SU-DHL-6 (cell line): ENCODE measurements at regions not wholly inside any gene's neighbourhood (a gene's known extent, or its start where the extent isn't known, plus 50 kb on each side); places are given as distances from the start of the nearest gene placed in this dataset.

Experiments
- H2AFZ ChIP-seq: fragments of 200-600 bp; sonication (generic); 2 replicates; pipeline ENCODE4 v1.6.1; 2014; ENCODE audit warnings: low read depth, mild to moderate bottlenecking, moderate library complexity, mixed read lengths, antibody characterized with exemption, low read length; ENCODE audit not compliant: severe bottlenecking
- H3F3A ChIP-seq: fragments of 200-600 bp; shearing (Covaris generic); 2 replicates; pipeline ENCODE4 v1.6.0; 2016; ENCODE audit warnings: antibody characterized with exemption, mild to moderate bottlenecking; ENCODE audit not compliant: insufficient read depth
- H3K27ac ChIP-seq: fragments of 200-600 bp; sonication (generic); 2 replicates; pipeline ENCODE4 v1.5.1; 2016; ENCODE audit warnings: low read depth, mild to moderate bottlenecking, low read length, moderate library complexity, mixed read lengths
- H3K27me3 ChIP-seq: fragments of 200-600 bp; sonication (generic), shearing (Covaris generic); 2 replicates; pipeline ENCODE4 v1.6.0; 2014; ENCODE audit warnings: mild to moderate bottlenecking, low read length
- H3K36me3 ChIP-seq: fragments of 200-600 bp; sonication (generic); 2 replicates; pipeline ENCODE4 v1.6.1; 2014; ENCODE audit warnings: mild to moderate bottlenecking, low read length, mixed read lengths
- H3K4me2 ChIP-seq: fragments of 300-600, 200-600 bp; shearing (Covaris generic), sonication (generic); 2 replicates; pipeline ENCODE4 v1.6.0; 2014; ENCODE audit warnings: low read length, low read depth, mild to moderate bottlenecking; ENCODE audit not compliant: poor library complexity, severe bottlenecking
- H3K4me3 ChIP-seq: fragments of 200-600 bp; sonication (generic); 2 replicates; pipeline ENCODE4 v1.5.1; 2014; ENCODE audit warnings: antibody characterized with exemption, low read length, mild to moderate bottlenecking, mixed read lengths; ENCODE audit not compliant: insufficient read depth, poor library complexity, severe bottlenecking
- H3K79me2 ChIP-seq: fragments of 200-600 bp; sonication (generic); 2 replicates; pipeline ENCODE4 v1.6.1; 2014; ENCODE audit warnings: mild to moderate bottlenecking, low read length, moderate library complexity; ENCODE audit not compliant: insufficient read depth
- H3K9ac ChIP-seq: fragments of 200-600 bp; sonication (generic); 2 replicates; pipeline ENCODE4 v1.7.0; 2014; ENCODE audit warnings: mild to moderate bottlenecking, low read length
- H3K9me2 ChIP-seq: fragments of 200-600 bp; sonication (generic); replicated peaks from 2 replicates; pipeline ENCODE4 v1.6.1; 2014; ENCODE audit warnings: low read length; ENCODE audit not compliant: insufficient read depth
- H3K9me3 ChIP-seq: fragments of 200-600 bp; sonication (generic); 2 replicates; pipeline ENCODE4 v1.6.1; 2014; ENCODE audit warnings: low read length, mixed read lengths; ENCODE audit not compliant: insufficient read depth
- H4K20me1 ChIP-seq: fragments of 200-600 bp; sonication (generic); 2 replicates; pipeline ENCODE4 v1.6.1; 2014; ENCODE audit warnings: low read depth, mild to moderate bottlenecking, antibody characterized with exemption, low read length, moderate library complexity, mixed read lengths
- EZH2phosphoT487 ChIP-seq: fragments of 200-600 bp; sonication (generic), shearing (Covaris generic); conservative IDR thresholded peaks from 2 replicates; pipeline ENCODE4 v1.6.1; 2018; ENCODE audit warnings: mild to moderate bottlenecking, antibody characterized with exemption, low read length, moderate library complexity, mixed read lengths
- TF ChIP-seq, protein P1 (sequence below): fragments of 200-600 bp; sonication (generic); IDR thresholded peaks from one replicate; pipeline ENCODE4 v1.5.1; 2017; ENCODE audit warnings: antibody characterized with exemption, mild to moderate bottlenecking, low read length, moderate library complexity; ENCODE audit not compliant: insufficient read depth, poor library complexity, severe bottlenecking

DNA sequence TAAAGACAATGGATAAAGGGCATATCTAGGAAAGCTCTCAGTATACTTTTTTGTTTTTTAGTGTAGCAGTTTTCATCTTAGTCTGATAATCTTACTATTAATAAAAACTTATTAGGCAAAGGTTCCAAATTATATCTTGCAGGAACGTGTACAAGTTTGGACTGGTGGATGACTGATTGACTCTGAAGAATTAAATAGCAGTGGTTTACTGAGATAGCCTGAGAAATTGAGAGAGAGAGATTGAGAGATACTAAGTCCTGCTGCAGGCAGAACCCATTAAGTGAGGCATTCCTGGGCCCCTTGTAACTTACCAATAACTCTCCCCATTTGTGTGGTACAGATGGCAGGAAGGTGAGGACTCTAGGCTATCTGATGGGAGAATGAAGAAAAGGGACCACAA lies 80.2 kb upstream of the SLC38A2 start:
- Histone ChIP-seq H3K36me3 (no peaks in the 10 kb centered on the region), H3K9me2 (no peaks in the 10 kb centered on the region), H3K9ac (no peak overlapping the region), H2AFZ (no peak overlapping the region), H3K79me2 (no peaks in the 10 kb centered on the region), H3F3A (no peaks in the 10 kb centered on the region), H3K27ac (no peak overlapping the region), H4K20me1 (no peaks in the 10 kb centered on the region), H3K4me2 (no peak overlapping the region), H3K27me3 (no peaks in the 10 kb centered on the region; the same call in 1 of the 2 replicates), H3K4me3 (no peak overlapping the region), H3K9me3 (no peaks in the 10 kb centered on the region)
- TF ChIP-seq, protein P1, sequence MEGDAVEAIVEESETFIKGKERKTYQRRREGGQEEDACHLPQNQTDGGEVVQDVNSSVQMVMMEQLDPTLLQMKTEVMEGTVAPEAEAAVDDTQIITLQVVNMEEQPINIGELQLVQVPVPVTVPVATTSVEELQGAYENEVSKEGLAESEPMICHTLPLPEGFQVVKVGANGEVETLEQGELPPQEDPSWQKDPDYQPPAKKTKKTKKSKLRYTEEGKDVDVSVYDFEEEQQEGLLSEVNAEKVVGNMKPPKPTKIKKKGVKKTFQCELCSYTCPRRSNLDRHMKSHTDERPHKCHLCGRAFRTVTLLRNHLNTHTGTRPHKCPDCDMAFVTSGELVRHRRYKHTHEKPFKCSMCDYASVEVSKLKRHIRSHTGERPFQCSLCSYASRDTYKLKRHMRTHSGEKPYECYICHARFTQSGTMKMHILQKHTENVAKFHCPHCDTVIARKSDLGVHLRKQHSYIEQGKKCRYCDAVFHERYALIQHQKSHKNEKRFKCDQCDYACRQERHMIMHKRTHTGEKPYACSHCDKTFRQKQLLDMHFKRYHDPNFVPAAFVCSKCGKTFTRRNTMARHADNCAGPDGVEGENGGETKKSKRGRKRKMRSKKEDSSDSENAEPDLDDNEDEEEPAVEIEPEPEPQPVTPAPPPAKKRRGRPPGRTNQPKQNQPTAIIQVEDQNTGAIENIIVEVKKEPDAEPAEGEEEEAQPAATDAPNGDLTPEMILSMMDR: no peak
- TF ChIP-seq EZH2phosphoT487: no peak

DNA sequence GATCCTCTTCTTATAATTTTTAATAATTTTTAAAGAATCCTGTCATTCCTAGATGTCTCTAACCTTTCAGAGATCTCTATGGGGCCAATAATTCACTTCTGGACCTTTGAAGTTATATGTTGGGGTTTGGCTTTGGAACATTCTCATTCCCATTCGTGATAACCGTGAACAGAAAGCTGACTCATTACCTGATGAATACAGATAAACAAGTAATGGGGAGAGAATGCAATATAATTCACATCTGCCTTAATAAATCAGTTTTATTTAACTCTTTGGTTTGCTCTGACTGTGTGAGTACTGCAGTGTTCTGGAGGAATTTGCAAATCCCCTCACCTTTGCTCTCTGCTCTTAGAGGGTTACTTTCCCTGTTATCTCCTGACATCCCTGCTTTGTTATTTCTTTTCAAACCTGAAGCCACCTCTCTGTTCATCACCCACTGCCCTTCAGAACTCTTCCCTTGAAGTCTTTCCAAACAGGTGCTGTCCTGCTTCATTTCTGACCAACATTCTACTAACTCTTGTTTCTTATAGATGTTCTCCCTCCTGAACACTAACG lies 79.6 kb upstream of the SLC38A2 start:
- Histone ChIP-seq H3K9ac (no peak overlapping the region), H3K4me2 (no peak overlapping the region), H3K4me3 (no peak overlapping the region), H3K27ac (no peak overlapping the region), H3K9me2 (no peaks in the 10 kb centered on the region), H3K9me3 (no peaks in the 10 kb centered on the region), H4K20me1 (no peaks in the 10 kb centered on the region), H2AFZ (no peak overlapping the region), H3K27me3 (no peaks in the 10 kb centered on the region; the same call in 1 of the 2 replicates), H3K36me3 (no peaks in the 10 kb centered on the region), H3F3A (no peaks in the 10 kb centered on the region), H3K79me2 (no peaks in the 10 kb centered on the region)
- TF ChIP-seq, protein P1: no peak
- TF ChIP-seq EZH2phosphoT487: no peak

DNA sequence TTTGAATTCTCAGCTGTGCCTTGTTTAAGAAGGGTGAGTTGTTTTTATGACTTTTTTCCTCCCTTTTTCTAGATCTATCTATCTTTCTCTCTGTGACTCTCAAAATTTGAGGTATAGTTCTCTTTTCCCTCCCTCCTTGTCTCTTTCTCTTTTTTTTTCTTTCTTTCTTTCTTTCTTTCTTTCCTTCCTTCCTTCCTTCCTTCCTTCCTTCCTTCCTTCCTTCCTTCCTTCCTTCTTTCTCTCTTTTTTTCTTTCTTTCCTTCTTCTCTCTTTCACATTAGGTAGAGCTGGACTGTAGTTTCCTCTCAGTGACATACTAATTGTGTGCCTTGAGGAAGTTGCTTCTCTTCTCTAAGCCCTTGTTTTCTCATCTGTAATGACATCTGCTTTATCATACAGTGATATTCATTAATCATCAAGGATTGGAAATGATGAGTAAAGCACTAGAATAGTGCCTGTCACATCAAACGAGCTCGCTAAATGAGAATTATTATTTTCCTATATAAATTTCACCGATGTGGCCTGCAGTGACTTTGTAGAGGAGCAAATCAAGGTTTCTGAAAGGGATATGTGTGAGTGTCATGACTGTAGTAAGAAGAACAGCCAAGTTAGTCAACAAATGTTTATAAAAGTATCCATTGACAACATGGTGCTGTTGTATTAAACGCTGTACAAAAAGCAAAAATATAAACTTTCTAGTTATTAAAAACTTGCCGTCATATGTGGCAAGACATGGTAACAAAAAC lies 78.9 kb upstream of the SLC38A2 start:
- H3F3A ChIP-seq: no peaks in the 10 kb centered on the region
- no peaks in the 10 kb centered on the region; the same call in 1 of the 2 replicates for H3K27me3 ChIP-seq
- no peaks in the 10 kb centered on the region for H3K9me3 ChIP-seq
- no peaks in the 10 kb centered on the region for H3K36me3 ChIP-seq
- H3K9me2 ChIP-seq: no peaks in the 10 kb centered on the region
- H3K4me2 ChIP-seq: no peak overlapping the region
- H3K4me3 ChIP-seq: no peak overlapping the region
- H3K27ac ChIP-seq: no peak overlapping the region
- H2AFZ ChIP-seq: no peak overlapping the region
- H3K9ac ChIP-seq: no peak overlapping the region
- H3K79me2 ChIP-seq: no peaks in the 10 kb centered on the region
- TF ChIP-seq, protein P1: no peak
- TF ChIP-seq EZH2phosphoT487: no peak
- no peaks in the 10 kb centered on the region for H4K20me1 ChIP-seq
